ENCODE measurements at regions not wholly inside any gene's neighbourhood (a gene's known extent, or its start where the extent isn't known, plus 50 kb on each side); places are given as distances from the start of the nearest gene placed in this dataset.
"Not testable (repeated sequence)": the region's sequence is repeated elsewhere in the genome, so short reads cannot be mapped to it uniquely, and the experiment has no call there.

DNA sequence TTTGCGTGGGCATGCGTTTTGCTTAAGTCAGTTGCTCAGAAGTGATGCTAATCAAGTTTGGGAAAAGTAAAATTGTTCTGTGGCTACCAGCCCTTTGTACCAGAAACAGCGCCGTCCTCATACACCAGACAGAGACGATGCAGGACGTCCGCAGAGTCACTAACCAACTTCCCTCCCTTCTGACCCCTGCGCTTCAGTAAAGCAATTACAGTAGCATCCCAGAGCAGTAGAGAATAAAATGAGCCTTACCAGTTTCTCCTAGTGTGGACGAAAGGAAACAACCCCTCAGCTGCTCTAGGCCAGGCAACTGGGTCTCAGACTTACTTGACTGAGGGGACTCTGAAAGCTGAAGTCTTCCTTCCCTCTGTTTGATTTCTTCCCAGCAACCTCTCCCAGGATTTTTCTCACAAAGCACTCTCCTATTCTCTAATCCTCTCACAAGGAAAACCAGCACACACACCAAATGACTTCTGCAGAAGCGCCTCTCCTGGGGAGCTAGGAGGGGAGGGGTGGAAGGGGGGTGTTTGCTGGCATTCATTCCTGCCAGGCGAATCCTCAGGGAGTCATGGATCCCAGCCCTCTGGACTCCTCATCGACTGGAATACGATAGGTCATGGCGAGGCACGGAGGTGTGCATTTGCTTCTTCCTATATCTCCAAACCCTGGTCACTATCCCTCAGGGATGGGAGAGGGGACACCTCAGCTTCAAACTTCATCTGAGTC is 56.0 kb upstream of the MID1 start:
- Histone ChIP-seq H3K36me3 (ENCODE audit: control insufficient read depth in 3 of 3, insufficient read depth in 2 of 3, low read depth in 1 of 3, low read length in 3 of 3) (no peaks in the 10 kb centered on the region), H3K4me1 (ENCODE audit: control insufficient read depth in 3 of 3, insufficient read depth in 2 of 3, low read depth in 1 of 3, low read length in 2 of 3) (no peaks in the 10 kb centered on the region), H3K4me3 (ENCODE audit: low read depth in 1 of 3, low read length in 3 of 3) (no peak overlapping the region), H3K27ac (ENCODE audit: low read depth in 1 of 3, low read length in 2 of 3) (no peak overlapping the region), H3K9me3 (ENCODE audit: control insufficient read depth in 2 of 2, insufficient read depth in 1 of 2, low read depth in 1 of 2, low read length in 1 of 2) (no peaks in the 10 kb centered on the region), H3K27me3 (ENCODE audit: control insufficient read depth in 3 of 3, insufficient read depth in 3 of 3, low read length in 3 of 3) (no peaks in the 10 kb centered on the region)
- DNase-seq: no peak
- no peak for FAIRE-seq
- 57 to 80% (median 65%) methylated on average over 15 of the region's 15 CpGs for WGBS, 3 donors

GRCh38 chrX:10677490-10677889 is 57.1 kb upstream of the MID1 start:
- 73 to 82% (median 74%) methylated on average over 5 of the region's 5 CpGs for WGBS, 3 donors
- H3K27ac ChIP-seq (ENCODE audit: low read depth in 1 of 3, low read length in 2 of 3): no peak overlapping the region
- DNase-seq: no peak
- no peaks in the 10 kb centered on the region for H3K4me1 ChIP-seq (ENCODE audit: control insufficient read depth in 3 of 3, insufficient read depth in 2 of 3, low read depth in 1 of 3, low read length in 2 of 3)
- H3K9me3 ChIP-seq (ENCODE audit: control insufficient read depth in 2 of 2, insufficient read depth in 1 of 2, low read depth in 1 of 2, low read length in 1 of 2): no peaks in the 10 kb centered on the region
- H3K4me3 ChIP-seq (ENCODE audit: low read depth in 1 of 3, low read length in 3 of 3): no peak overlapping the region
- no peaks in the 10 kb centered on the region for H3K36me3 ChIP-seq (ENCODE audit: control insufficient read depth in 3 of 3, insufficient read depth in 2 of 3, low read depth in 1 of 3, low read length in 3 of 3)
- H3K27me3 ChIP-seq (ENCODE audit: control insufficient read depth in 3 of 3, insufficient read depth in 3 of 3, low read length in 3 of 3): no peaks in the 10 kb centered on the region
- FAIRE-seq: no peak

- WGBS, 3 donors: 59 to 83% (median 73%) methylated on average over 5 of the region's 5 CpGs
- H3K4me1 ChIP-seq (ENCODE audit: control insufficient read depth in 3 of 3, insufficient read depth in 2 of 3, low read depth in 1 of 3, low read length in 2 of 3): no peaks in the 10 kb centered on the region
- no peak for DNase-seq
- no peak overlapping the region for H3K4me3 ChIP-seq (ENCODE audit: low read depth in 1 of 3, low read length in 3 of 3)
- no peaks in the 10 kb centered on the region for H3K36me3 ChIP-seq (ENCODE audit: control insufficient read depth in 3 of 3, insufficient read depth in 2 of 3, low read depth in 1 of 3, low read length in 3 of 3)
- no peaks in the 10 kb centered on the region for H3K9me3 ChIP-seq (ENCODE audit: control insufficient read depth in 2 of 2, insufficient read depth in 1 of 2, low read depth in 1 of 2, low read length in 1 of 2)
- FAIRE-seq: no peak
- no peaks in the 10 kb centered on the region for H3K27me3 ChIP-seq (ENCODE audit: control insufficient read depth in 3 of 3, insufficient read depth in 3 of 3, low read length in 3 of 3)
- H3K27ac ChIP-seq (ENCODE audit: low read depth in 1 of 3, low read length in 2 of 3): no peak overlapping the region
These were observed 59.0 kb upstream of the MID1 start for GRCh38 chrX:10679387-10679786.

GRCh38 chrX:10681167-10681566 is 60.8 kb upstream of the MID1 start:
- no peaks in the 10 kb centered on the region for H3K36me3 ChIP-seq (ENCODE audit: control insufficient read depth in 3 of 3, insufficient read depth in 2 of 3, low read depth in 1 of 3, low read length in 3 of 3)
- no peak overlapping the region for H3K27ac ChIP-seq (ENCODE audit: low read depth in 1 of 3, low read length in 2 of 3)
- no peak overlapping the region for H3K4me3 ChIP-seq (ENCODE audit: low read depth in 1 of 3, low read length in 3 of 3)
- H3K27me3 ChIP-seq (ENCODE audit: control insufficient read depth in 3 of 3, insufficient read depth in 3 of 3, low read length in 3 of 3): no peaks in the 10 kb centered on the region
- FAIRE-seq (no peak), DNase-seq (no peak)
- 91 to 95% (median 92%) methylated on average over 4 of the region's 4 CpGs for WGBS, 3 donors
- no peaks in the 10 kb centered on the region for H3K4me1 ChIP-seq (ENCODE audit: control insufficient read depth in 3 of 3, insufficient read depth in 2 of 3, low read depth in 1 of 3, low read length in 2 of 3)
- H3K9me3 ChIP-seq (ENCODE audit: control insufficient read depth in 2 of 2, insufficient read depth in 1 of 2, low read depth in 1 of 2, low read length in 1 of 2): no peaks in the 10 kb centered on the region

DNA sequence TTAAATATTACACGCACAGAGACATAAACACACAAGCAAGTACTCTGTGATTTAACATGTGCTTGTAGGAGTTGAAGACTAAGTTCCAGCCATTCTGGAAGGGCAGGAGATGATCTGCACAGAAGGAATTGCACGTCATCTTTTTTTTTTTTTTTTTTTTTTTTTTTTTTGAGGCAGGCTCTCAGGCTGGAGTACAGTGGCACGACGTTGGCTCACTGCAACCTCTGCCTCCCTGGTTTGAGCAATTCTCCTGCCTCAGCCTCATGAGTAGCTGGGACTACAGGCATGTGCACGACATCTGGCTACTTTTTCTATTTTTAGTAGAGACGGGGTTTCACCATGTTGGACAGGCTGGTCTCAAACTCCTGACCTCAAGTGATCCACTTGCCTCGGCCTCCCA is 63.2 kb upstream of the MID1 start:
- WGBS, 3 donors: 69 to 86% (median 83%) methylated on average over 7 of the region's 7 CpGs
- not testable (repeated sequence) for FAIRE-seq; H3K27ac ChIP-seq (ENCODE audit: low read depth in 1 of 3, low read length in 2 of 3); H3K4me1 ChIP-seq (ENCODE audit: control insufficient read depth in 3 of 3, insufficient read depth in 2 of 3, low read depth in 1 of 3, low read length in 2 of 3); H3K4me3 ChIP-seq (ENCODE audit: low read depth in 1 of 3, low read length in 3 of 3); H3K9me3 ChIP-seq (ENCODE audit: control insufficient read depth in 2 of 2, insufficient read depth in 1 of 2, low read depth in 1 of 2, low read length in 1 of 2); DNase-seq; H3K36me3 ChIP-seq (ENCODE audit: control insufficient read depth in 3 of 3, insufficient read depth in 2 of 3, low read depth in 1 of 3, low read length in 3 of 3); H3K27me3 ChIP-seq (ENCODE audit: control insufficient read depth in 3 of 3, insufficient read depth in 3 of 3, low read length in 3 of 3)

- no peaks in the 10 kb centered on the region for H3K36me3 ChIP-seq (ENCODE audit: control insufficient read depth in 3 of 3, insufficient read depth in 2 of 3, low read depth in 1 of 3, low read length in 3 of 3)
- H3K27me3 ChIP-seq (ENCODE audit: control insufficient read depth in 3 of 3, insufficient read depth in 3 of 3, low read length in 3 of 3): no peaks in the 10 kb centered on the region
- WGBS, 3 donors: 68 to 94% (median 89%) methylated on average over 2 of the region's 2 CpGs
- H3K27ac ChIP-seq (ENCODE audit: low read depth in 1 of 3, low read length in 2 of 3): no peak overlapping the region
- no peak for DNase-seq
- FAIRE-seq: no peak
- no peaks in the 10 kb centered on the region for H3K4me1 ChIP-seq (ENCODE audit: control insufficient read depth in 3 of 3, insufficient read depth in 2 of 3, low read depth in 1 of 3, low read length in 2 of 3)
- H3K9me3 ChIP-seq (ENCODE audit: control insufficient read depth in 2 of 2, insufficient read depth in 1 of 2, low read depth in 1 of 2, low read length in 1 of 2): no peaks in the 10 kb centered on the region
- H3K4me3 ChIP-seq (ENCODE audit: low read depth in 1 of 3, low read length in 3 of 3): no peak overlapping the region
These were observed 65.7 kb upstream of the MID1 start for GRCh38 chrX:10685923-10686595.

- not testable (repeated sequence) for H3K4me1 ChIP-seq (ENCODE audit: control insufficient read depth in 3 of 3, insufficient read depth in 2 of 3, low read depth in 1 of 3, low read length in 2 of 3); H3K9me3 ChIP-seq (ENCODE audit: control insufficient read depth in 2 of 2, insufficient read depth in 1 of 2, low read depth in 1 of 2, low read length in 1 of 2); H3K4me3 ChIP-seq (ENCODE audit: low read depth in 1 of 3, low read length in 3 of 3); H3K27ac ChIP-seq (ENCODE audit: low read depth in 1 of 3, low read length in 2 of 3); FAIRE-seq; H3K36me3 ChIP-seq (ENCODE audit: control insufficient read depth in 3 of 3, insufficient read depth in 2 of 3, low read depth in 1 of 3, low read length in 3 of 3); H3K27me3 ChIP-seq (ENCODE audit: control insufficient read depth in 3 of 3, insufficient read depth in 3 of 3, low read length in 3 of 3); DNase-seq
- WGBS, 3 donors: 88 to 92% (median 88%) methylated on average over 4 of the region's 4 CpGs
These were observed 71.4 kb upstream of the MID1 start for GRCh38 chrX:10691751-10692150.

- Histone ChIP-seq H3K27me3 (ENCODE audit: control insufficient read depth in 3 of 3, insufficient read depth in 3 of 3, low read length in 3 of 3) (no peaks in the 10 kb centered on the region), H3K27ac (ENCODE audit: low read depth in 1 of 3, low read length in 2 of 3) (no peak overlapping the region), H3K4me1 (ENCODE audit: control insufficient read depth in 3 of 3, insufficient read depth in 2 of 3, low read depth in 1 of 3, low read length in 2 of 3) (no peaks in the 10 kb centered on the region), H3K9me3 (ENCODE audit: control insufficient read depth in 2 of 2, insufficient read depth in 1 of 2, low read depth in 1 of 2, low read length in 1 of 2) (peaks cover 0 to 3% of the 10 kb centered on the region in 2 donors), H3K36me3 (ENCODE audit: control insufficient read depth in 3 of 3, insufficient read depth in 2 of 3, low read depth in 1 of 3, low read length in 3 of 3) (no peaks in the 10 kb centered on the region), H3K4me3 (ENCODE audit: low read depth in 1 of 3, low read length in 3 of 3) (no peak overlapping the region)
- DNase-seq (no peak), FAIRE-seq (no peak)
- WGBS, 3 donors: 70 to 91% (median 89%) methylated on average over 7 of the region's 7 CpGs
These were observed 77.4 kb upstream of the MID1 start for GRCh38 chrX:10697616-10698317.

Data from small intestine (tissue), 7 donors.